GM23248 (cell line): ENCODE measurements at regions not wholly inside any gene's neighbourhood (a gene's known extent, or its start where the extent isn't known, plus 50 kb on each side); places are given as distances from the start of the nearest gene placed in this dataset.

Source experiments
- EZH2 ChIP-seq: fragments of 200-600 bp; sonication (generic); IDR thresholded peaks from 2 replicates; pipeline ENCODE4 v1.6.1; 2018; ENCODE audit warnings: antibody characterized with exemption, mild to moderate bottlenecking; ENCODE audit not compliant: insufficient read depth, poor library complexity, severe bottlenecking
- EZH2phosphoT487 ChIP-seq: fragments of 200-600 bp; sonication (generic); IDR thresholded peaks from 2 replicates; pipeline ENCODE4 v1.6.1; 2018; ENCODE audit warnings: antibody characterized with exemption, moderate library complexity, mild to moderate bottlenecking, low read depth; ENCODE audit not compliant: insufficient read depth

DNA sequence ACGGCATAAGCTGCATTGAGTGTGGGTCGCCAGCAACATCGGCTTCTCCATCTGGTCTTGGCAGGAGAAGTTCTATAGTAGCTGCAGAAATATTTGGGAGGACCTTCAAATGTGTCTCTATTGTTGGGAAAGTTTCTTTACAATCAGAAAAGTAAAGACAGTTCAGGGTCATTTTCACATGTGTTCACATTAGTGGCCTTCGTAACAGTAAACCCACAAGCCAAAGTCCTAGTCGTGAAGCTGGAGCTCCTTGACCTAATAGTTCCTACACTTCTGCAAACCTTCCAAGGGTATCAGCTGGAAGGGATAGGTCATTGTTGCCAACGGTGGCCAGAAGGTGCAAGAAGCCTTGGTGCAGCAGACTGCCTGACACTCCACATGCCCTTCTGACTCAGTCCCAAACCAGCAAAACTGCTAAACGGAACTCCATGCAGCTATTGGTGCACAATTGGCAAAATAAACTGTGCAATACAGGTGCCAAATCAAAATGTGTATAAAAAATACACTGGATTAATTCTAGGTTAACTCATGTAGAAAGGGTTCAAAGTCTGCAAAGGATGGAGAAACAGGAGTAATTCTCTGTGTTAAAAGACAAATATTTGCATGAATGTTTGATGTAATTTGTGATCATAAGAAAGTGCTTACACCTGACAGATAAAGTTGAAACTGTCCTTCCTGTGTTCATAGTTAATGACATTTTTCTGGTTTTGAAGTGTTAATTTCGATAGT, 102.8 kb upstream of the EGFR start:
- TF ChIP-seq EZH2, result no peak
- TF ChIP-seq EZH2phosphoT487, result no peak
